ENCODE measurements at regions not wholly inside any gene's neighbourhood (a gene's known extent, or its start where the extent isn't known, plus 50 kb on each side); places are given as distances from the start of the nearest gene placed in this dataset.

DNA sequence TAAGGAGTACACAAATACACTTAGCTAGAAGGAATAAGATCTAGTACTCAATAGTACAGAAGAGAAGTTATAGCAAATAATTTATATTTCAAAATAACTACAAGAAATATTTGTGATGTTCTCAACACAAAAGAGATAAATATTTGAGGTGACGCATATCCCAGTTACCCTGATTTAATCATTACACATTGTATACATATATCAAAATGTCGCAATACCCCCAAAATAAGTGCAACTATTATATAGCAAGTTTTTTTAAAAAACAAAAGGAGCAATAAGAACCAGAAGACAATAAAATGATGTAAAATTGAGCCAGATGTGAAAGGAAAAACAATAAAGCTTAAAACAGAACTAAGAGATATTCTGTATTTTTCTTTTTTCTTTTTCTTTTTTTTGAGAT lies 59.3 kb upstream of the KIAA1217 start:
- DNase-seq (ENCODE audit: low read depth): no peak
- TF ChIP-seq, protein P1, sequence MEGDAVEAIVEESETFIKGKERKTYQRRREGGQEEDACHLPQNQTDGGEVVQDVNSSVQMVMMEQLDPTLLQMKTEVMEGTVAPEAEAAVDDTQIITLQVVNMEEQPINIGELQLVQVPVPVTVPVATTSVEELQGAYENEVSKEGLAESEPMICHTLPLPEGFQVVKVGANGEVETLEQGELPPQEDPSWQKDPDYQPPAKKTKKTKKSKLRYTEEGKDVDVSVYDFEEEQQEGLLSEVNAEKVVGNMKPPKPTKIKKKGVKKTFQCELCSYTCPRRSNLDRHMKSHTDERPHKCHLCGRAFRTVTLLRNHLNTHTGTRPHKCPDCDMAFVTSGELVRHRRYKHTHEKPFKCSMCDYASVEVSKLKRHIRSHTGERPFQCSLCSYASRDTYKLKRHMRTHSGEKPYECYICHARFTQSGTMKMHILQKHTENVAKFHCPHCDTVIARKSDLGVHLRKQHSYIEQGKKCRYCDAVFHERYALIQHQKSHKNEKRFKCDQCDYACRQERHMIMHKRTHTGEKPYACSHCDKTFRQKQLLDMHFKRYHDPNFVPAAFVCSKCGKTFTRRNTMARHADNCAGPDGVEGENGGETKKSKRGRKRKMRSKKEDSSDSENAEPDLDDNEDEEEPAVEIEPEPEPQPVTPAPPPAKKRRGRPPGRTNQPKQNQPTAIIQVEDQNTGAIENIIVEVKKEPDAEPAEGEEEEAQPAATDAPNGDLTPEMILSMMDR (IDR thresholded peaks at IDR 0.05; ENCODE audit: insufficient read depth, low read depth, low read length, missing control alignments): no peak
- no peak overlapping the region for H3K4me3 ChIP-seq (ENCODE audit: low read length)

DNA sequence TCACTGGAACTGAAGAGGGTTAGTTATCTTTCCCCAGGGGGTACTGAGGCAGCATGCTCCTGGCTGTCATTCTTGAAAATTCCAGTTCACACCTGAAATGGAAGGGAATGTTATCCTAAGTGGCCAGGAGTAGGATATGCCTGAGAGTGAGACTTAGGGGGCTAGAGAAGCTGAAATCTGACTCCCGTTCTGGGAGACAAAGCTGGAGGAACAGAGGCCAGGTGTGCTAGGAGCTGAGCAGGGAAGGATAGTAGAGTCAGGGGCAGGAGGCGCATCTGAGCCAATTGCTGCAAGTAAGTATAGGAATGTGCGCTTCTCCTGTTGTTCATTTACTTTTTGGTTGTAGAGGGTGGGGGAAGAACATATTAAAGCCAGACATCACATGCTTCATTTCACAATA lies 58.1 kb upstream of the KIAA1217 start:
- TF ChIP-seq, protein P1 (IDR thresholded peaks at IDR 0.05; ENCODE audit: insufficient read depth, low read depth, low read length, missing control alignments): no peak
- no peak for DNase-seq (ENCODE audit: low read depth)
- H3K4me3 ChIP-seq (ENCODE audit: low read length): no peak overlapping the region

DNA sequence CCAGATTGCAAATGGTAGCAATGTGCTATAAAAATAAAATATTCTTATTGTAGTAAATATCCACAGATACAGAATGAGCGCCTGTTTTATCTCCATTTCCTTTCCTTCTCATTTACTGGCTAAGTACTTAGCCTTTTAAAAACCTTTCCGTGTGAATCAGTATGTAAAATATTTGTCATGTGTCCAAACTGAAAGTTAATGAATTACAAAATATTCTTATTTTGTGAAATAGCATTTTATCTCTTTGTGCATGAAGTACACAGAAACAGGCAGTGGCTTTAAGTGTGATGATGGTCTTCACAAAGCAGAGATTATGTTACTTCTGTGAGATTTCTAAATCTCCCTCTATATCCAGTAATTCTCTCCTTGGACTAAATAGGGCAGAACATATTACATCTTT lies 56.7 kb upstream of the KIAA1217 start:
- no peak for DNase-seq (ENCODE audit: low read depth)
- no peak overlapping the region for H3K4me3 ChIP-seq (ENCODE audit: low read length)
- TF ChIP-seq, protein P1 (IDR thresholded peaks at IDR 0.05; ENCODE audit: insufficient read depth, low read depth, low read length, missing control alignments): no peak

DNA sequence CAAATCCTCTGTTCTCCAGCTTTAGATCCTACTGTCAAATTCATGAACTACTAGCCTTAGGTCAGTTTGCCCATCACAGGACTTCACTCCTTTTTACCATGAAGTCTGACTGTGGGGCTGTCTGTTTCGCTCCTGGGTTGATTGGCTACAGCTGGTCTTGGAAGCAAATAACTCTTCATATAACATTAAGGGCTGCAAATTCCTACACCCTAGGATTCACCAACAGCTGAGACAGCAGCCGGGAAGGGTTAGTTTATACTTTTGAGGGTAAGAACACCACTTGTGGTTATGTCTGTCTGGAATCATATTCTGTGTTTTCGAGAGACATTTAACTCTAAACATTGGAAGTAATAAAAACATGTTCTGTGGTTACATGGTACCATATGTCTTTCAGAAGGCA lies 55.9 kb upstream of the KIAA1217 start:
- TF ChIP-seq, protein P1 (IDR thresholded peaks at IDR 0.05; ENCODE audit: insufficient read depth, low read depth, low read length, missing control alignments): no peak
- no peak overlapping the region for H3K4me3 ChIP-seq (ENCODE audit: low read length)
- no peak for DNase-seq (ENCODE audit: low read depth)

DNA sequence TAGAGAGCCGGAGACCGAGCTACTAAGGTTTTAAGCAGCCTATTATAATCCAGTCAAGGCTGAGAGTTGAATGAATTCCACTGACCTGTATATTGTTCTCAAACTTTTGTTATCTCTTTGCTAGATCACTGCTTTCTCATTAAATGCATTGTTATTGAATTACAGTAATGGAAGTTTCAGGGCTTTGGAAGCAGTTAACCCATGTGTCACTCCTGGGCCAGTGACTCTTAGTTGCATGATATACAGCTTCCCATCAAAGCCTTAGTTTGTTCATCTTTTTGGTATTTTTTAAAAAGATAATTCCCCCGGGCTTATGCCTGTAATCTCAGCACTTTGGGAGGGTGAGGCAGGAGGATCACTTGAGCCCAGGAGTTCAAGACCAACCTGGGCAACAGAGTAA lies 55.4 kb upstream of the KIAA1217 start:
- TF ChIP-seq, protein P1 (IDR thresholded peaks at IDR 0.05; ENCODE audit: insufficient read depth, low read depth, low read length, missing control alignments): no peak
- no peak overlapping the region for H3K4me3 ChIP-seq (ENCODE audit: low read length)
- no peak for DNase-seq (ENCODE audit: low read depth)

DNA sequence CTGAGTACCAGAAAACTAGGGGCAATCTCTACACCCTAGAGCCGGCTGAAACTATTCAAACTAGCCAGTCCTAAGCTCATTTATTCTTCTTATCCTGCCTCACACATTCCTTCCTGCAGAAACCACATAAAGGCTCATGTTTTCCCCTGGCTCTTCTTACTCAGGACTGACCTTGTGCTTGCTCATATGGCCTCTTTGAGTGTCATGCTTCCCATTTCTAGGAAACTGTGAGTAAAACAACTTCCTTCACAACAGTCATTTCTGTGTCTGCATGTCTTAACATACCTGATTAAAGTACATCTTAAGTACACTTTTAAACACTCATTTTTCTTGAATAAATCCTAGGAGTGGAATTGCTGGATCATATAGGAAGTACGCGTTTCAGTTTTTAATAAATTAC lies 52.3 kb upstream of the KIAA1217 start:
- no peak overlapping the region for H3K4me3 ChIP-seq (ENCODE audit: low read length)
- TF ChIP-seq, protein P1 (IDR thresholded peaks at IDR 0.05; ENCODE audit: insufficient read depth, low read depth, low read length, missing control alignments): no peak
- peak; percentile 45 for DNase-seq (ENCODE audit: low read depth)

DNA sequence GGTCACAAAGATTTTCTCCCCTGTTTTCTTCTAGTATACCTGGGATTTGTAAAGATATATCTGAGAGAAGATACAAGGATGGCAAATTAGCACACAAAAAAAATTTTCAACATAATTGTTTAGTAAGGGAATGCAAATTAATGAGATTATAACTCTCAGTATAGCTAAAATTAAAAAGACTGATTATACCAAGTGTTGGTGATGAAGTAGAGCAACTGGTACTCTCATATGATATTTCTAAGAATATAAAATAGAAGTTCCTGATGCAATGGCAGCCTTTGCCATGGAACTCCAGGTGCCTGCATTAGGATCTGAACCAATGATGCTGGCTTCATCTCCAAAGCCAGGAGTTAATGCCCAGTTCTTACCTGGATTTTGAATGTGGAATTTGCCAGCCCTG lies 51.4 kb upstream of the KIAA1217 start:
- H3K4me3 ChIP-seq (ENCODE audit: low read length): no peak overlapping the region
- TF ChIP-seq, protein P1 (IDR thresholded peaks at IDR 0.05; ENCODE audit: insufficient read depth, low read depth, low read length, missing control alignments): no peak
- DNase-seq (ENCODE audit: low read depth): no peak

Measured in epithelial cell of esophagus (primary cell).